ENCODE measurements at regions not wholly inside any gene's neighbourhood (a gene's known extent, or its start where the extent isn't known, plus 50 kb on each side); places are given as distances from the start of the nearest gene placed in this dataset.

DNA sequence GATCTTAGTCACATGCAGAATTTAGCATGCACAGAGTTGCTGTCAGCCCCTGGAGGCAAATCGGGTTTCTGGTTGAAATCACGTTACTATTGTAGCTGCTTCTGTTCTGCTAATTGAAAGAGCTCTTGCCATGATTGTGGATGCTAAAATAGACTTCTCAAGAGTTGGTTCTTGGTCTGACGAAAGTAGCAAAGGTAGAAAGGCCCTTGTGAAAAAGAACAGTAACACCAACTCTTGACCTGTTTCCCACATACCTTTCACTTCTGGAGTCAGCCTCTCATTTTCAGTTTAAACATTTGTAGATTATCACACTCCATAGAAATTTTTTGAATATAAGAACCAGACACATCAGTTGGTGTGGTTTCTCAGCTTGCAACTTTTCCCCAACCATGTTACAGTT is 110.0 kb upstream of the EPB41L3 start:
- TF ChIP-seq FOXA1 (IDR thresholded peaks at IDR 0.05), result no peak
- TF ChIP-seq L3MBTL2 (conservative IDR thresholded peaks at IDR 0.05), result no peak
- no peak for TF ChIP-seq BHLHE40 (IDR thresholded peaks at IDR 0.05; ENCODE audit: borderline replicate concordance)
- TF ChIP-seq TARDBP (IDR thresholded peaks at IDR 0.05), result no peak
- no peak for TF ChIP-seq FOXM1 (IDR thresholded peaks at IDR 0.05; ENCODE audit: borderline replicate concordance)
- TF ChIP-seq CTBP1 (IDR thresholded peaks at IDR 0.05; ENCODE audit: borderline replicate concordance), result no peak

Measured in HEK293T (cell line).